ENCODE measurements at regions not wholly inside any gene's neighbourhood (a gene's known extent, or its start where the extent isn't known, plus 50 kb on each side); places are given as distances from the start of the nearest gene placed in this dataset.

GRCh38 chr2:49827366-49827765 is 673.1 kb upstream of the FSHR start:
- TF ChIP-seq CTCF (conservative IDR thresholded peaks at IDR 0.05; ENCODE audit: low read depth, low read length): no peak
- H3K4me3 ChIP-seq (IDR thresholded peaks at IDR 0.05; ENCODE audit: insufficient read depth, low read depth, low read length): no peak overlapping the region
- no peak overlapping the region for H2AFZ ChIP-seq (ENCODE audit: low read depth)
- H3K27me3 ChIP-seq (ENCODE audit: insufficient read depth, low read depth): no peaks in the 10 kb centered on the region
- H4K20me1 ChIP-seq (ENCODE audit: insufficient read depth): no peaks in the 10 kb centered on the region
- H3K27ac ChIP-seq: no peak overlapping the region
- no peaks in the 10 kb centered on the region for H3K36me3 ChIP-seq (ENCODE audit: insufficient read depth)
- no peak overlapping the region for H3K4me2 ChIP-seq
- no peak overlapping the region for H3K9ac ChIP-seq
- peaks cover 6% of the 10 kb centered on the region for H3K4me1 ChIP-seq (ENCODE audit: low read depth, poor library complexity, severe bottlenecking)
- H3K79me2 ChIP-seq (ENCODE audit: insufficient read depth, low read depth): no peaks in the 10 kb centered on the region

- H4K20me1 ChIP-seq (ENCODE audit: insufficient read depth): no peaks in the 10 kb centered on the region
Measured at GRCh38 chr2:49813208-49813607, 658.9 kb upstream of the FSHR start.

GRCh38 chr2:49812730-49813129 is 658.4 kb upstream of the FSHR start:
- Histone ChIP-seq H3K27me3 (ENCODE audit: insufficient read depth, low read depth) (no peaks in the 10 kb centered on the region), H3K79me2 (ENCODE audit: insufficient read depth, low read depth) (no peaks in the 10 kb centered on the region), H3K36me3 (ENCODE audit: insufficient read depth) (no peaks in the 10 kb centered on the region), H3K4me1 (ENCODE audit: low read depth, poor library complexity, severe bottlenecking) (no peaks in the 10 kb centered on the region), H4K20me1 (ENCODE audit: insufficient read depth) (no peaks in the 10 kb centered on the region), H3K4me2 (no peak overlapping the region), H3K4me3 (IDR thresholded peaks at IDR 0.05; ENCODE audit: insufficient read depth, low read depth, low read length) (no peak overlapping the region), H3K27ac (no peak overlapping the region), H2AFZ (ENCODE audit: low read depth) (no peak overlapping the region), H3K9ac (no peak overlapping the region)
- no peak for TF ChIP-seq CTCF (conservative IDR thresholded peaks at IDR 0.05; ENCODE audit: low read depth, low read length)

More at GRCh38 chr2:49813208-49813607, 658.9 kb upstream of the FSHR start:
- Histone ChIP-seq H2AFZ (ENCODE audit: low read depth) (no peak overlapping the region), H3K9ac (no peak overlapping the region), H3K79me2 (ENCODE audit: insufficient read depth, low read depth) (no peaks in the 10 kb centered on the region), H3K4me1 (ENCODE audit: low read depth, poor library complexity, severe bottlenecking) (no peaks in the 10 kb centered on the region), H3K4me2 (no peak overlapping the region), H3K4me3 (IDR thresholded peaks at IDR 0.05; ENCODE audit: insufficient read depth, low read depth, low read length) (no peak overlapping the region), H3K27ac (no peak overlapping the region), H3K27me3 (ENCODE audit: insufficient read depth, low read depth) (no peaks in the 10 kb centered on the region), H3K36me3 (ENCODE audit: insufficient read depth) (no peaks in the 10 kb centered on the region)
- no peak for TF ChIP-seq CTCF (conservative IDR thresholded peaks at IDR 0.05; ENCODE audit: low read depth, low read length)

- Histone ChIP-seq H2AFZ (ENCODE audit: low read depth) (no peak overlapping the region), H3K9ac (no peak overlapping the region), H3K4me1 (ENCODE audit: low read depth, poor library complexity, severe bottlenecking) (no peaks in the 10 kb centered on the region), H3K79me2 (ENCODE audit: insufficient read depth, low read depth) (no peaks in the 10 kb centered on the region), H3K27me3 (ENCODE audit: insufficient read depth, low read depth) (no peaks in the 10 kb centered on the region), H3K36me3 (ENCODE audit: insufficient read depth) (no peaks in the 10 kb centered on the region), H3K27ac (no peak overlapping the region), H3K4me3 (IDR thresholded peaks at IDR 0.05; ENCODE audit: insufficient read depth, low read depth, low read length) (no peak overlapping the region), H4K20me1 (ENCODE audit: insufficient read depth) (no peaks in the 10 kb centered on the region), H3K4me2 (no peak overlapping the region)
- TF ChIP-seq CTCF (conservative IDR thresholded peaks at IDR 0.05; ENCODE audit: low read depth, low read length): no peak
Measured at GRCh38 chr2:49811502-49811901, 657.2 kb upstream of the FSHR start.

All from KMS-11 (cell line).